ENCODE measurements at regions not wholly inside any gene's neighbourhood (a gene's known extent, or its start where the extent isn't known, plus 50 kb on each side); places are given as distances from the start of the nearest gene placed in this dataset.

- H3K4me3 ChIP-seq (ENCODE audit: extremely low read depth in 1 of 4, insufficient read depth in 2 of 4, low read depth in 3 of 4, low read length in 4 of 4), result no peak overlapping the region
- H4K5ac ChIP-seq (ENCODE audit: insufficient read length, low read depth, low read length), result no peak overlapping the region
- H3K4me2 ChIP-seq (ENCODE audit: insufficient read depth in 1 of 2, low read depth in 2 of 2, low read length in 2 of 2), result no peak overlapping the region
- H3K79me2 ChIP-seq (ENCODE audit: control insufficient read depth in 1 of 2, insufficient read depth in 2 of 2, low read length in 2 of 2), result no peaks in the 10 kb centered on the region
- no peak overlapping the region for H3K14ac ChIP-seq (ENCODE audit: insufficient read length)
- no peak overlapping the region for H2BK20ac ChIP-seq (ENCODE audit: low read length)
- no peak overlapping the region for H4K91ac ChIP-seq (replicated peaks; ENCODE audit: insufficient read length, low read length)
- H2AK5ac ChIP-seq (ENCODE audit: low read depth, low read length), result no peak overlapping the region
- H4K20me1 ChIP-seq (replicated peaks in 1 of 2; ENCODE audit: control insufficient read depth in 1 of 2, insufficient read depth in 2 of 2, low read length in 2 of 2), result no peaks in the 10 kb centered on the region
- H2BK5ac ChIP-seq (ENCODE audit: low read depth, low read length), result no peak overlapping the region
- no peak overlapping the region for H3K18ac ChIP-seq (ENCODE audit: extremely low read depth, low read length)
- H3K27me3 ChIP-seq (replicated peaks in 1 of 4; ENCODE audit: control insufficient read depth in 3 of 4, extremely low read depth in 1 of 4, insufficient read depth in 3 of 4, low read length in 3 of 4), result no peaks in the 10 kb centered on the region
- H2BK15ac ChIP-seq (ENCODE audit: low read length), result no peak overlapping the region
- no peak overlapping the region for H3K27ac ChIP-seq (ENCODE audit: low read depth, low read length)
- no peak for FAIRE-seq
- H3K79me1 ChIP-seq (ENCODE audit: low read depth, low read length), result no peaks in the 10 kb centered on the region
- H2AFZ ChIP-seq (ENCODE audit: low read length), result no peak overlapping the region
- TF ChIP-seq RNF2 (IDR thresholded peaks at IDR 0.05; ENCODE audit: borderline replicate concordance, low read depth, low read length, missing control alignments, poor library complexity, severe bottlenecking) (no peak), GABPA (IDR thresholded peaks at IDR 0.05; ENCODE audit: borderline replicate concordance, insufficient read depth, low read length) (no peak), CHD1 (IDR thresholded peaks at IDR 0.05; ENCODE audit: low read depth, low read length) (no peak), POLR2A (IDR thresholded peaks at IDR 0.05; ENCODE audit: control extremely low read depth in 1 of 2, low read depth in 2 of 2, low read length in 2 of 2) (no peak), USF2 (IDR thresholded peaks at IDR 0.05; ENCODE audit: low read length) (no peak), KDM5A (IDR thresholded peaks at IDR 0.05; ENCODE audit: low read length) (no peak), POLR2AphosphoS5 (IDR thresholded peaks at IDR 0.05; ENCODE audit: low read depth, low read length) (no peak), ATF2 (IDR thresholded peaks at IDR 0.05; ENCODE audit: low read length) (no peak)
- no peaks in the 10 kb centered on the region for H3K36me3 ChIP-seq (ENCODE audit: control insufficient read depth in 2 of 4, insufficient read depth in 4 of 4, low read length in 3 of 4)
- no peak overlapping the region for H4K8ac ChIP-seq (ENCODE audit: extremely low read depth, insufficient read depth, low read length)
- H2BK12ac ChIP-seq (ENCODE audit: low read depth, low read length), result no peak overlapping the region
- no peak overlapping the region for H3K56ac ChIP-seq (replicated peaks; ENCODE audit: insufficient read length, low read depth, low read length)
- no peaks in the 10 kb centered on the region for H3K9me3 ChIP-seq (ENCODE audit: insufficient read depth in 2 of 2, low read depth in 1 of 2, low read length in 1 of 2)
- POLR2A ChIA-PET (ENCODE audit: partially characterized antibody), result no interaction called here
- no peak overlapping the region for H3K23ac ChIP-seq (ENCODE audit: insufficient read length)
- H3K4me1 ChIP-seq (replicated peaks in 1 of 4; ENCODE audit: control insufficient read depth in 3 of 4, insufficient read depth in 4 of 4, low read length in 3 of 4), result no peaks in the 10 kb centered on the region
- CTCF ChIA-PET (ENCODE audit: partially characterized antibody), result interaction anchor here (0.6 kb wide), 1 partner anchor 247 kb away, joined by 3 read pairs; no protein-coding TSS in a partner anchor
- H3K4ac ChIP-seq (replicated peaks; ENCODE audit: insufficient read length, low read depth, low read length), result no peak overlapping the region
- no peak overlapping the region for H2BK120ac ChIP-seq (replicated peaks; ENCODE audit: low read depth, low read length)
- H3K23me2 ChIP-seq (ENCODE audit: low read depth, low read length), result no peaks in the 10 kb centered on the region
- H3K9ac ChIP-seq (replicated peaks in 1 of 4; ENCODE audit: extremely low read depth in 1 of 4, low read depth in 3 of 4, low read length in 3 of 4), result no peak overlapping the region
- DNase-seq (ENCODE audit: low read depth in 1 of 2, low spot score in 2 of 2), result no peak
Measured at GRCh38 chr3:88403319-88403718, 253.6 kb downstream of the C3orf38 start.

All from H1 (cell line).